ENCODE measurements at regions not wholly inside any gene's neighbourhood (a gene's known extent, or its start where the extent isn't known, plus 50 kb on each side); places are given as distances from the start of the nearest gene placed in this dataset.

GRCh38 chr10:69715899-69716606 is 85.7 kb upstream of the COL13A1 start:
- no peak for TF ChIP-seq CTCF (IDR thresholded peaks at IDR 0.05; ENCODE audit: low read depth, low read length)
- H3K4me3 ChIP-seq (ENCODE audit: low read depth, low read length): no peak overlapping the region
- in situ Hi-C loops (cut with HindIII; ENCODE audit: low sequenced_read_pairs): no loop called here
- DNase-seq (ENCODE audit: low read depth, low spot score): no peak

- DNase-seq (ENCODE audit: low read depth, low spot score): peak; percentile 38
- H3K4me3 ChIP-seq (ENCODE audit: low read depth, low read length): no peak overlapping the region
- peak; percentile 79 for TF ChIP-seq CTCF (IDR thresholded peaks at IDR 0.05; ENCODE audit: low read depth, low read length)
- in situ Hi-C loops (cut with HindIII; ENCODE audit: low sequenced_read_pairs): no loop called here
These were observed 84.8 kb upstream of the COL13A1 start for GRCh38 chr10:69716711-69717560.

GRCh38 chr10:69718951-69719350 is 82.8 kb upstream of the COL13A1 start:
- no peak overlapping the region for H3K4me3 ChIP-seq (ENCODE audit: low read depth, low read length)
- peak; percentile 5 for DNase-seq (ENCODE audit: low read depth, low spot score)
- in situ Hi-C loops (cut with HindIII; ENCODE audit: low sequenced_read_pairs): no loop called here
- no peak for TF ChIP-seq CTCF (IDR thresholded peaks at IDR 0.05; ENCODE audit: low read depth, low read length)

GRCh38 chr10:69721690-69722310 is 79.9 kb upstream of the COL13A1 start:
- DNase-seq (ENCODE audit: low read depth, low spot score): peak; percentile 80
- no peak for TF ChIP-seq CTCF (IDR thresholded peaks at IDR 0.05; ENCODE audit: low read depth, low read length)
- H3K4me3 ChIP-seq (ENCODE audit: low read depth, low read length): no peak overlapping the region
- in situ Hi-C loops (cut with HindIII; ENCODE audit: low sequenced_read_pairs): no loop called here

DNA sequence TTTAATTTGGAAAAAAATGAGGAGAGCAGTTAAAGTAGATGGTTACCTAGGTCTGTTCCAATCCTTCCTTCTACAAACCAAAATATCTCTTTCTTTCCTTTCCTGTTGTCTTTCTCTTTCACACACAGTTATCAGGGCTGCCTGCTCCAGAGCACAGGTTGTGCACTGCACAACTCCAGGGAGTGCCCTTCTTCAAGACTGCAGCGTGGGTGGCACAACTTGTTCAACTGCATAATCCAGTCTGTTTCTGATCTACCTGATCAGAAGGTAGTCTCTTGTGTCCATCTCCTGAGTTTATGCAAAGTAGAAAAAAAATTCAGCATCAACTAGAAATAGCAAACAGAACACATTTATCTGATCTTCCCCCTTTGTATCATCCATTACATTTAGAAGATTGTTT is 78.1 kb upstream of the COL13A1 start:
- in situ Hi-C loops (cut with HindIII; ENCODE audit: low sequenced_read_pairs): no loop called here
- no peak for DNase-seq (ENCODE audit: low read depth, low spot score)
- no peak for TF ChIP-seq CTCF (IDR thresholded peaks at IDR 0.05; ENCODE audit: low read depth, low read length)
- H3K4me3 ChIP-seq (ENCODE audit: low read depth, low read length): no peak overlapping the region

- DNase-seq (ENCODE audit: low read depth, low spot score): no peak
- H3K4me3 ChIP-seq (ENCODE audit: low read depth, low read length): no peak overlapping the region
- no peak for TF ChIP-seq CTCF (IDR thresholded peaks at IDR 0.05; ENCODE audit: low read depth, low read length)
- in situ Hi-C loops (cut with HindIII; ENCODE audit: low sequenced_read_pairs): no loop called here
These were observed 74.9 kb upstream of the COL13A1 start for GRCh38 chr10:69726850-69727249.

All from astrocyte of the spinal cord (primary cell).